GM23338 (cell line): ENCODE measurements at regions not wholly inside any gene's neighbourhood (a gene's known extent, or its start where the extent isn't known, plus 50 kb on each side); places are given as distances from the start of the nearest gene placed in this dataset.

Experiments
- CREB1 ChIP-seq: fragments of 250-450 bp; sonication (Bioruptor Pico); IDR thresholded peaks from 2 replicates; pipeline ENCODE4 v1.5.0; 2020; ENCODE audit warnings: low read depth, mild to moderate bottlenecking, moderate library complexity
- EZH2 ChIP-seq: fragments of 200-600 bp; sonication (generic); IDR thresholded peaks from one replicate; pipeline ENCODE4 v1.8.0; 2017; ENCODE audit warnings: antibody characterized with exemption, mild to moderate bottlenecking, low read depth; ENCODE audit not compliant: unreplicated experiment
- EZH2phosphoT487 ChIP-seq: fragments of 200-600 bp; sonication (generic); IDR thresholded peaks from one replicate; pipeline ENCODE4 v1.8.1; 2018; ENCODE audit warnings: antibody characterized with exemption; ENCODE audit not compliant: unreplicated experiment
- JUNB ChIP-seq: IDR thresholded peaks from one replicate; pipeline ENCODE4 v1.6.1; 2016; ENCODE audit warnings: antibody characterized with exemption; ENCODE audit not compliant: unreplicated experiment
- NANOG ChIP-seq: IDR thresholded peaks from 2 replicates; pipeline ENCODE4 v1.6.1; 2016; ENCODE audit warnings: antibody characterized with exemption, borderline replicate concordance
- POLR2AphosphoS5 ChIP-seq: IDR thresholded peaks from 2 replicates; pipeline ENCODE4 v1.6.1; 2016; ENCODE audit warnings: antibody characterized with exemption, low read depth
- STAT1 ChIP-seq: IDR thresholded peaks from one replicate; pipeline ENCODE4 v1.6.1; 2016; ENCODE audit warnings: antibody characterized with exemption; ENCODE audit not compliant: unreplicated experiment
- ZNF114 ChIP-seq: fragments of 250-450 bp; sonication (Bioruptor Pico); IDR thresholded peaks from 2 replicates; pipeline ENCODE4 v1.5.0; 2020; ENCODE audit warnings: mild to moderate bottlenecking, moderate library complexity
- ZNF331 ChIP-seq: fragments of 250-450 bp; sonication (Bioruptor Pico); IDR thresholded peaks from 2 replicates; pipeline ENCODE4 v1.5.0; 2020; ENCODE audit warnings: low read depth, mild to moderate bottlenecking, moderate library complexity
- ZNF462 ChIP-seq: fragments of 250-450 bp; sonication (Bioruptor Pico); IDR thresholded peaks from 2 replicates; pipeline ENCODE4 v1.5.0; 2020; ENCODE audit warnings: mild to moderate bottlenecking, moderate library complexity
- TF ChIP-seq, protein P1 (sequence below), 2 experiments: fragments of 200-600 bp in 1 of 2; sonication (generic) in 1 of 2; conservative IDR thresholded peaks; 2 replicates each; pipeline versions ENCODE4 v1.5.1 to v1.6.1; 2016 to 2017; ENCODE audit warnings: antibody characterized with exemption in 2 of 2, low read depth in 2 of 2, mild to moderate bottlenecking in 2 of 2, moderate library complexity in 1 of 2
- TF ChIP-seq, protein P2 (sequence below): IDR thresholded peaks from 2 replicates; pipeline ENCODE4 v1.6.1; 2016; ENCODE audit warnings: antibody characterized with exemption

DNA sequence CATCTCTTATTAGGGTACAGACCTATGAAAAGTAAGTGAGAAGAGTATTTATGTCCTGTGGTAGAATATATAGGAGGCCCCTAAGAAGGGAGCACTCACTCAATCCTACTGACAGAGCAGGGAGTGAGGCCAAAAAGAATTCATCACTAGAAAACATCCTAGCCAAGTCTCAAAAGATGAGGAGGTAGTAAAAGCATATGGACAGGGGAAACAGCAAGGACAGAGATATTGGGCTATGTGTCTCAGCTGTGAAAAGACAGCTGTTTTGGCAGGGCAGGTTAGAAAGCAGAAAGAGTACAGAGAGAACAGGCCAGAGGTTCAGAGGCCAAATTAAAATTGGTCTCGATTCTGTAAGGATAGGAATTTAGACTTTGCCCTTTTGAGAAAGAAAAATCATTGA is 548.3 kb upstream of the ANKRD30A start (continued):
- TF ChIP-seq ZNF462 (CRISPR knock-in tag) (no peak), ZNF114 (CRISPR knock-in tag) (no peak), CREB1 (CRISPR knock-in tag) (no peak), JUNB (no peak), STAT1 (no peak), POLR2AphosphoS5 (no peak), NANOG (no peak), EZH2phosphoT487 (no peak), EZH2 (no peak), ZNF331 (CRISPR knock-in tag) (no peak)
- TF ChIP-seq, protein P1, sequence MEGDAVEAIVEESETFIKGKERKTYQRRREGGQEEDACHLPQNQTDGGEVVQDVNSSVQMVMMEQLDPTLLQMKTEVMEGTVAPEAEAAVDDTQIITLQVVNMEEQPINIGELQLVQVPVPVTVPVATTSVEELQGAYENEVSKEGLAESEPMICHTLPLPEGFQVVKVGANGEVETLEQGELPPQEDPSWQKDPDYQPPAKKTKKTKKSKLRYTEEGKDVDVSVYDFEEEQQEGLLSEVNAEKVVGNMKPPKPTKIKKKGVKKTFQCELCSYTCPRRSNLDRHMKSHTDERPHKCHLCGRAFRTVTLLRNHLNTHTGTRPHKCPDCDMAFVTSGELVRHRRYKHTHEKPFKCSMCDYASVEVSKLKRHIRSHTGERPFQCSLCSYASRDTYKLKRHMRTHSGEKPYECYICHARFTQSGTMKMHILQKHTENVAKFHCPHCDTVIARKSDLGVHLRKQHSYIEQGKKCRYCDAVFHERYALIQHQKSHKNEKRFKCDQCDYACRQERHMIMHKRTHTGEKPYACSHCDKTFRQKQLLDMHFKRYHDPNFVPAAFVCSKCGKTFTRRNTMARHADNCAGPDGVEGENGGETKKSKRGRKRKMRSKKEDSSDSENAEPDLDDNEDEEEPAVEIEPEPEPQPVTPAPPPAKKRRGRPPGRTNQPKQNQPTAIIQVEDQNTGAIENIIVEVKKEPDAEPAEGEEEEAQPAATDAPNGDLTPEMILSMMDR (conservative IDR thresholded peaks at IDR 0.05; ENCODE audit: low read depth in 2 of 2) = no peak
- TF ChIP-seq, protein P2, sequence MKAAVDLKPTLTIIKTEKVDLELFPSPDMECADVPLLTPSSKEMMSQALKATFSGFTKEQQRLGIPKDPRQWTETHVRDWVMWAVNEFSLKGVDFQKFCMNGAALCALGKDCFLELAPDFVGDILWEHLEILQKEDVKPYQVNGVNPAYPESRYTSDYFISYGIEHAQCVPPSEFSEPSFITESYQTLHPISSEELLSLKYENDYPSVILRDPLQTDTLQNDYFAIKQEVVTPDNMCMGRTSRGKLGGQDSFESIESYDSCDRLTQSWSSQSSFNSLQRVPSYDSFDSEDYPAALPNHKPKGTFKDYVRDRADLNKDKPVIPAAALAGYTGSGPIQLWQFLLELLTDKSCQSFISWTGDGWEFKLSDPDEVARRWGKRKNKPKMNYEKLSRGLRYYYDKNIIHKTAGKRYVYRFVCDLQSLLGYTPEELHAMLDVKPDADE = no peak
